HepG2 (cell line): ENCODE measurements at regions not wholly inside any gene's neighbourhood (a gene's known extent, or its start where the extent isn't known, plus 50 kb on each side); places are given as distances from the start of the nearest gene placed in this dataset.

Experiments used
- KLF6 ChIP-seq: IDR thresholded peaks from 2 replicates; pipeline ENCODE4 v1.8.0; 2016; ENCODE audit warnings: missing biosample characterization, missing genetic modification reagents
- NR2F1 ChIP-seq, 2 experiments: fragments of 450-650 bp in 1 of 2; formaldehyde crosslinking in 1 of 2; IDR thresholded peaks; 2 replicates each; pipeline versions ENCODE4 v1.5.0 to v1.6.1; 2016 to 2020; ENCODE audit warnings: mild to moderate bottlenecking in 1 of 2, missing compliant biosample characterization in 1 of 2, missing genetic modification reagents in 1 of 2, moderate library complexity in 1 of 2
- ZNF709 ChIP-seq: sonication (generic); formaldehyde crosslinking; IDR thresholded peaks from 2 replicates; pipeline ENCODE4 v1.5.0; 2020; ENCODE audit warnings: mild to moderate bottlenecking, missing genetic modification reagents
- ZNF816 ChIP-seq: sonication (generic); formaldehyde crosslinking; IDR thresholded peaks from 2 replicates; pipeline ENCODE4 v1.8.0; 2022; ENCODE audit warnings: missing genetic modification reagents, mild to moderate bottlenecking, borderline replicate concordance
- TF ChIP-seq, protein P1 (sequence below): sonication (generic); formaldehyde crosslinking; IDR thresholded peaks from 2 replicates; pipeline ENCODE4 v1.5.1; 2020; ENCODE audit warnings: mild to moderate bottlenecking, missing genetic modification reagents, moderate library complexity
- TF ChIP-seq, protein P2 (sequence below): sonication (generic); formaldehyde crosslinking; IDR thresholded peaks from 2 replicates; pipeline ENCODE4 v1.4.0; 2020; ENCODE audit warnings: missing genetic modification reagents

DNA sequence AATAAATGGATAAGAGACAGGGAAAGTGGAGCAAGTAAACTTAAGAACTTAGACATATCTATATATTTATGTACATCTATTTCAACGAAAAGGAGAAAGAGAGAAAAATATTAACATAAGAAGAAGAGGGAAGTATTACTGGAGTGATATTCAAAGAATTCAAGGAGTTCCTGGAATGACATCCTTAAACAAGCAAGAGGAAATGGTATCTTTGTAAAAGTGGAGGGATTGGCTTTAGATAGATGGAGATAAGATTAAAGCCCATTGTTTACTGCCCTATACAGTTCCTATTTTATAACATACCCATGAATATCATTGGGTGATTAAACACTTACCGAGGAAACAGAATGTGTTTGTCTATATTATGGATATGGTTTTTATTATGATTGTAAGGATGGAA is 1036.3 kb downstream of the TTLL7 start (continued):
- TF ChIP-seq ZNF709 (CRISPR knock-in tag) (no peak), ZNF816 (CRISPR knock-in tag) (no peak), NR2F1 (CRISPR knock-in tag; IDR thresholded peaks at IDR 0.05) (no peak), KLF6 (no peak)
- TF ChIP-seq, protein P1, sequence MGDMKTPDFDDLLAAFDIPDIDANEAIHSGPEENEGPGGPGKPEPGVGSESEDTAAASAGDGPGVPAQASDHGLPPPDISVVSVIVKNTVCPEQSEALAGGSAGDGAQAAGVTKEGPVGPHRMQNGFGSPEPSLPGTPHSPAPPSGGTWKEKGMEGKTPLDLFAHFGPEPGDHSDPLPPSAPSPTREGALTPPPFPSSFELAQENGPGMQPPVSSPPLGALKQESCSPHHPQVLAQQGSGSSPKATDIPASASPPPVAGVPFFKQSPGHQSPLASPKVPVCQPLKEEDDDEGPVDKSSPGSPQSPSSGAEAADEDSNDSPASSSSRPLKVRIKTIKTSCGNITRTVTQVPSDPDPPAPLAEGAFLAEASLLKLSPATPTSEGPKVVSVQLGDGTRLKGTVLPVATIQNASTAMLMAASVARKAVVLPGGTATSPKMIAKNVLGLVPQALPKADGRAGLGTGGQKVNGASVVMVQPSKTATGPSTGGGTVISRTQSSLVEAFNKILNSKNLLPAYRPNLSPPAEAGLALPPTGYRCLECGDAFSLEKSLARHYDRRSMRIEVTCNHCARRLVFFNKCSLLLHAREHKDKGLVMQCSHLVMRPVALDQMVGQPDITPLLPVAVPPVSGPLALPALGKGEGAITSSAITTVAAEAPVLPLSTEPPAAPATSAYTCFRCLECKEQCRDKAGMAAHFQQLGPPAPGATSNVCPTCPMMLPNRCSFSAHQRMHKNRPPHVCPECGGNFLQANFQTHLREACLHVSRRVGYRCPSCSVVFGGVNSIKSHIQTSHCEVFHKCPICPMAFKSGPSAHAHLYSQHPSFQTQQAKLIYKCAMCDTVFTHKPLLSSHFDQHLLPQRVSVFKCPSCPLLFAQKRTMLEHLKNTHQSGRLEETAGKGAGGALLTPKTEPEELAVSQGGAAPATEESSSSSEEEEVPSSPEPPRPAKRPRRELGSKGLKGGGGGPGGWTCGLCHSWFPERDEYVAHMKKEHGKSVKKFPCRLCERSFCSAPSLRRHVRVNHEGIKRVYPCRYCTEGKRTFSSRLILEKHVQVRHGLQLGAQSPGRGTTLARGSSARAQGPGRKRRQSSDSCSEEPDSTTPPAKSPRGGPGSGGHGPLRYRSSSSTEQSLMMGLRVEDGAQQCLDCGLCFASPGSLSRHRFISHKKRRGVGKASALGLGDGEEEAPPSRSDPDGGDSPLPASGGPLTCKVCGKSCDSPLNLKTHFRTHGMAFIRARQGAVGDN (CRISPR knock-in tag): no peak
- TF ChIP-seq, protein P2, sequence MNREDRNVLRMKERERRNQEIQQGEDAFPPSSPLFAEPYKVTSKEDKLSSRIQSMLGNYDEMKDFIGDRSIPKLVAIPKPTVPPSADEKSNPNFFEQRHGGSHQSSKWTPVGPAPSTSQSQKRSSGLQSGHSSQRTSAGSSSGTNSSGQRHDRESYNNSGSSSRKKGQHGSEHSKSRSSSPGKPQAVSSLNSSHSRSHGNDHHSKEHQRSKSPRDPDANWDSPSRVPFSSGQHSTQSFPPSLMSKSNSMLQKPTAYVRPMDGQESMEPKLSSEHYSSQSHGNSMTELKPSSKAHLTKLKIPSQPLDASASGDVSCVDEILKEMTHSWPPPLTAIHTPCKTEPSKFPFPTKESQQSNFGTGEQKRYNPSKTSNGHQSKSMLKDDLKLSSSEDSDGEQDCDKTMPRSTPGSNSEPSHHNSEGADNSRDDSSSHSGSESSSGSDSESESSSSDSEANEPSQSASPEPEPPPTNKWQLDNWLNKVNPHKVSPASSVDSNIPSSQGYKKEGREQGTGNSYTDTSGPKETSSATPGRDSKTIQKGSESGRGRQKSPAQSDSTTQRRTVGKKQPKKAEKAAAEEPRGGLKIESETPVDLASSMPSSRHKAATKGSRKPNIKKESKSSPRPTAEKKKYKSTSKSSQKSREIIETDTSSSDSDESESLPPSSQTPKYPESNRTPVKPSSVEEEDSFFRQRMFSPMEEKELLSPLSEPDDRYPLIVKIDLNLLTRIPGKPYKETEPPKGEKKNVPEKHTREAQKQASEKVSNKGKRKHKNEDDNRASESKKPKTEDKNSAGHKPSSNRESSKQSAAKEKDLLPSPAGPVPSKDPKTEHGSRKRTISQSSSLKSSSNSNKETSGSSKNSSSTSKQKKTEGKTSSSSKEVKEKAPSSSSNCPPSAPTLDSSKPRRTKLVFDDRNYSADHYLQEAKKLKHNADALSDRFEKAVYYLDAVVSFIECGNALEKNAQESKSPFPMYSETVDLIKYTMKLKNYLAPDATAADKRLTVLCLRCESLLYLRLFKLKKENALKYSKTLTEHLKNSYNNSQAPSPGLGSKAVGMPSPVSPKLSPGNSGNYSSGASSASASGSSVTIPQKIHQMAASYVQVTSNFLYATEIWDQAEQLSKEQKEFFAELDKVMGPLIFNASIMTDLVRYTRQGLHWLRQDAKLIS: no peak
